Heart left ventricle (tissue), 16 donors: ENCODE measurements at regions not wholly inside any gene's neighbourhood (a gene's known extent, or its start where the extent isn't known, plus 50 kb on each side); places are given as distances from the start of the nearest gene placed in this dataset.

Experiments
- ATAC-seq, 4 donors: fragments of 200-7000 bp; cut with Tn5 transposase; one replicate each; pipeline ENCODE4 v1.9.1; 2020 to 2022; ENCODE audit warnings: moderate library complexity in 4 of 4, mild to moderate bottlenecking in 3 of 4, moderate number of reproducible peaks in 1 of 4
- DNase-seq, 5 donors: peaks; one replicate each; pipeline ENCODE4 v3.0.0-alpha.2; 2020
- H3K27ac ChIP-seq, 12 donors: fragments of 200-600 bp; sonication (generic) in 4 of 12; one replicate each; pipeline versions ENCODE4 v1.5.0 to v1.8.0; 2016 to 2022; ENCODE audit warnings: mild to moderate bottlenecking in 2 of 12
- H3K27me3 ChIP-seq, 9 donors: fragments of 200-600 bp; sonication (generic) in 2 of 9; one replicate each; pipeline versions ENCODE4 v1.5.1 to v1.8.0; 2016 to 2022; ENCODE audit warnings: mild to moderate bottlenecking in 3 of 9
- H3K36me3 ChIP-seq, 9 donors: fragments of 200-600 bp; sonication (generic) in 2 of 9; one replicate each; pipeline versions ENCODE4 v1.5.0 to v1.8.0; 2018 to 2022; ENCODE audit warnings: mild to moderate bottlenecking in 2 of 9
- H3K4me1 ChIP-seq, 12 donors: fragments of 200-600 bp; sonication (generic) in 4 of 12; one replicate each; pipeline versions ENCODE4 v1.5.0 to v1.8.0; 2016 to 2022; ENCODE audit warnings: mild to moderate bottlenecking in 3 of 12
- H3K4me3 ChIP-seq, 12 donors: fragments of 200-600 bp; sonication (generic) in 4 of 12; one replicate each; pipeline versions ENCODE4 v1.5.0 to v1.8.0; 2017 to 2022; ENCODE audit warnings: mild to moderate bottlenecking in 9 of 12, moderate library complexity in 4 of 12
- H3K9me3 ChIP-seq, 12 donors: fragments of 200-600 bp; sonication (generic) in 4 of 12; one replicate each; pipeline versions ENCODE4 v1.5.0 to v1.8.0; 2016 to 2022; ENCODE audit warnings: mild to moderate bottlenecking in 1 of 12
- POLR2A ChIP-seq, 2 donors: fragments of 450-650 bp; IDR thresholded peaks; one replicate each; pipeline ENCODE4 v1.6.1; 2017; ENCODE audit warnings: antibody characterized with exemption in 2 of 2, mild to moderate bottlenecking in 2 of 2, moderate library complexity in 2 of 2
- WGBS, 4 donors: extraction: QIAGEN DNeasy Blood & Tissue Kit in 2 of 4; methylation state at CpG; one replicate each; pipeline versions ENCODE4 v1.1.5 to v1.1.7; 2013 to 2018; 5-methylcytosine and 5-hydroxymethylcytosine counted together
- intact Hi-C, 10 donors: fragments of 100-400 bp; cut with DNase I; formaldehyde crosslinking; loops; one replicate each; pipeline versions ENCODE4 v1.11.1 to v1.14.2; 2022
- TF ChIP-seq, protein P1 (sequence below), 12 donors: fragments of 200-600 bp; sonication (generic) in 4 of 12; IDR thresholded peaks; one replicate each; pipeline versions ENCODE4 v1.5.0 to v1.8.0; 2018 to 2022; ENCODE audit warnings: antibody characterized with exemption in 12 of 12, mild to moderate bottlenecking in 5 of 12
- donor health status: ischemic (EF 13 %, LVEDD 7.1; RV severe dilation, severe dysfunction).
- donor health status: healthy with polysubstance abuse.
- donor health status: DM: no; HTN: yes; CAD: no.
- donor health status: DM: no; HTN: no; CAD: no.
- donor health status: ischemic (EF 25% LVEDD 6.9; RV normal size, moderate dysfunction).
- donor health status: ischemic (EF 25% LVEDD 5.7; RV mildly dilated, moderate dysfunction).
- donor health status: healthy.
- donor health status: DM: yes; HTN: yes; CAD: no.
- donor health status: ischemic (EF 35%, LVEDD 5.7; RV mildly dilated, moderate dysfunction).
- donor health status: nonischemic (EF 11% LVEDD 7.7; RV severe dilation, severe dysfunction).
- donor health status: DM: yes; HTN: yes; CAD: no.
- donor health status: PGD.
- donor health status: ischemic (EF 29% LVEDD 5.4; RV normal size, mild dysfunction).
- donor health status: nonischemic (EF 23%, LVEDD 6.1; RV moderate dilation, normal function).

DNA sequence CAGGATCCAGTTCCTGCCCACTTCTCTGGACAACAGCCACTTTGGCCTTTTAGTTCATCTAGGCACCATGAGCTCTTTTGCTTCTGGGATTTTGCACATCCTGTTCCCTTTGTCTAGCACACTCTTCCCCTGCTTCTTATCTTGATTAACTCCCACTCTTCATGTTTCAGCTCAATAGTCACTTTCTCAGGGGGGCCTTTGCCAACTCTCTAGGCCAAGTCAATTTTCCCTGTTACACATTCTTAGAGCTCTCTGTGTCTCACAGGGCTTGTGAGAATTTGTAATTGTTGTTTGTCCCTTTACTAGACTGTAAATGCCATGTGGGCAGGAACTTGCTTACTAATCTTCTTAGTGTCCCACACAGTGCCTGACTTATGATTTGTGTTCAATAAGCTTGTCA, 58.1 kb upstream of the EPB41L1 start:
- intact Hi-C loops: no loop called here
- Histone ChIP-seq H3K4me1 (peaks cover 0 to 47% (median 28%) of the 10 kb centered on the region in 12 donors), H3K27ac (no peak overlapping the region), H3K27me3 (peaks cover 0 to 20% (median 5%) of the 10 kb centered on the region in 9 donors), H3K36me3 (no peaks in the 10 kb centered on the region), H3K4me3 (no peak overlapping the region), H3K9me3 (no peaks in the 10 kb centered on the region)
- ATAC-seq (no peak), DNase-seq (no peak)
- TF ChIP-seq, protein P1, sequence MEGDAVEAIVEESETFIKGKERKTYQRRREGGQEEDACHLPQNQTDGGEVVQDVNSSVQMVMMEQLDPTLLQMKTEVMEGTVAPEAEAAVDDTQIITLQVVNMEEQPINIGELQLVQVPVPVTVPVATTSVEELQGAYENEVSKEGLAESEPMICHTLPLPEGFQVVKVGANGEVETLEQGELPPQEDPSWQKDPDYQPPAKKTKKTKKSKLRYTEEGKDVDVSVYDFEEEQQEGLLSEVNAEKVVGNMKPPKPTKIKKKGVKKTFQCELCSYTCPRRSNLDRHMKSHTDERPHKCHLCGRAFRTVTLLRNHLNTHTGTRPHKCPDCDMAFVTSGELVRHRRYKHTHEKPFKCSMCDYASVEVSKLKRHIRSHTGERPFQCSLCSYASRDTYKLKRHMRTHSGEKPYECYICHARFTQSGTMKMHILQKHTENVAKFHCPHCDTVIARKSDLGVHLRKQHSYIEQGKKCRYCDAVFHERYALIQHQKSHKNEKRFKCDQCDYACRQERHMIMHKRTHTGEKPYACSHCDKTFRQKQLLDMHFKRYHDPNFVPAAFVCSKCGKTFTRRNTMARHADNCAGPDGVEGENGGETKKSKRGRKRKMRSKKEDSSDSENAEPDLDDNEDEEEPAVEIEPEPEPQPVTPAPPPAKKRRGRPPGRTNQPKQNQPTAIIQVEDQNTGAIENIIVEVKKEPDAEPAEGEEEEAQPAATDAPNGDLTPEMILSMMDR (IDR thresholded peaks at IDR 0.05): no peak
- TF ChIP-seq POLR2A (IDR thresholded peaks at IDR 0.05): no peak

DNA sequence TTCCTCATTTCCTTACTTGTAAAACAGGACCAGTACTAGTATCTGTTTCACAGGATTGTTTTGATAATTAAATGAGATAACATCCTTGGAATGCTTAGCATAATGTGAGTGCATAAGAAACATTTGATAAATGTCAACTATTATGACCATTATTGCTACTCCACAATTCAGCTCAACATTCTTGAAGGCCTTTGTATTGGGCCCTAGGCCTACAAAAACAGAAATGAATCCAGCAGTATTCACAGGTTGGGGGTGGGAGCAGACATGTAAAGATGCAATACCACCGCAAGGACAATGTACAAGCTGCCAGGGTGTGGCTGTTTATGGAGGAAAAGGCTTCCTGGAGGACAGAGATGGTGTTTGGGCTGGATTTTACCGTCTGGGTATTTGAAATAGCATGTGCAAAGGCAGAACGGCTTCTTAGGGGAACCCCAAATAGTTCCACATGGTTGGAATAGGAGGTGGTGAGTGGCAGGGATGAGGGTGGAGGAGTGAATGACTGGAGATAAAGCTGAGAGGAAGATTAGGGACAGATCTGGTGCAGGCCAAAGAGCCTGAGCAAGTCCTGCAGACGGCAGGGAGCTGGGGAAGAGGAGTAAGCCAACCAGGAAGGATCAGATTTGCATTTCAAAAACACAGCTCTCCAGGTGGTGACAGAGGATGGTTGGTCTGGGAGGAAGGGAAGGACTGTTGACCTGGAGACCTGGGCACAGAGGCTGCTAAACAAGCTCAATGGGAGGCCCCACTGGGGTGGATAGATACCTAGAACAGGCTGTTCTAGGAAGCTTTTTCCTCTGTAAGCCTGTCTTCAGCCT, 57.0 kb upstream of the EPB41L1 start:
- intact Hi-C loops: no loop called here
- Histone ChIP-seq H3K27ac (peak overlapping the region in 7 of 12 donors; percentile 14 to 67 (median 40)), H3K9me3 (no peaks in the 10 kb centered on the region), H3K36me3 (no peaks in the 10 kb centered on the region), H3K4me1 (peaks cover 0 to 40% (median 23%) of the 10 kb centered on the region in 12 donors), H3K27me3 (peaks cover 0 to 9% (median 0%) of the 10 kb centered on the region in 9 donors), H3K4me3 (no peak overlapping the region)
- TF ChIP-seq, protein P1 (IDR thresholded peaks at IDR 0.05): no peak
- ATAC-seq (no peak), DNase-seq (no peak)
- 50 to 59% (median 52%) methylated on average over 4 of the region's 4 CpGs for WGBS, 4 donors

DNA sequence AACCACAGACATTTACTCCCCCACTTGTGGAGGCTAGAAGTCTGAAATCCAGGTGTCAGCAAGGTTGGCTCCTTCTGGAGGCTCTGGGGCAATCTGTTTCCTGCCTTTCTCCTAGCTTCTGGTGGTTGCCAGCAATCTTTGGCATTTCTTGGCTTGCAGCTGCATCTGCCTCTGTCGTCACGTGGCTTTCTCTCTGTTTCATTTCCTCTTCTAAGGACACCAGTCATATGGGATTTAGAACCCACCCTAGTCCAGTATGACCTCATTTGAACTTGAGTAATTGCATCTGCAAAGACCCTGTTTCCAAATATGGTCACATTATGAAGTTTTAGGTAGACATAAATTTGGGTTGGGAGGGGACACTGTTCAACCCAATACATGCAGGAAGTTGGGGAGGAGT, 56.2 kb upstream of the EPB41L1 start:
- WGBS, 4 donors: 3 to 15% (median 9%) methylated on average over 2 of the region's 2 CpGs
- Histone ChIP-seq H3K4me3 (no peak overlapping the region), H3K4me1 (peaks cover 0 to 44% (median 27%) of the 10 kb centered on the region in 12 donors), H3K9me3 (no peaks in the 10 kb centered on the region), H3K27ac (peak overlapping the region in 5 of 12 donors; percentile 40 to 67 (median 41)), H3K36me3 (no peaks in the 10 kb centered on the region), H3K27me3 (peaks cover 0 to 1% (median 0%) of the 10 kb centered on the region in 9 donors)
- TF ChIP-seq, protein P1 (IDR thresholded peaks at IDR 0.05): no peak
- TF ChIP-seq POLR2A (IDR thresholded peaks at IDR 0.05): no peak
- ATAC-seq: peak in 3 of 4 donors; percentile 30 to 54 (median 35)
- intact Hi-C loops: no loop called here
- DNase-seq: peak in 3 of 5 donors; percentile 35 to 48 (median 48)

DNA sequence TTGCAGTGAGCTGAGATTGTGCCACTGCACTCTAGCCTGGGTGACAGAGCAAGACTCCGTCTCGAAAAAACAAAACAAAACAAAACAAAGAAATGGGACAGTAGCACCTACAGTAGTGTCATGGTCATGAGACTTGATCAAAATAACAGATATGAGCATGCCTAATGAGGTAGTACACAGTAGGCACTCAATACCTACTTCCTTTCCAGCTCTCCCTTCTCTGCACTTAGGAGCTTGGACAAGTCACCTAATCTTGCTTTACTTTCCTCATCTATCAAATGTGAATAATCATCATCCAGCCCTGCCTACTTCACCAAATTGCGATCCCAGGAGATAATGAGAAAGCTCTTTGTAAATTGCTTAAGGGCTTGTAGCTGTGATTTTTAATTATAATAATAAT, 55.4 kb upstream of the EPB41L1 start:
- Histone ChIP-seq H3K27ac (peak overlapping the region in 1 of 12 donors; percentile 30), H3K4me3 (no peak overlapping the region), H3K27me3 (no peaks in the 10 kb centered on the region), H3K36me3 (no peaks in the 10 kb centered on the region), H3K4me1 (peaks cover 0 to 44% (median 24%) of the 10 kb centered on the region in 12 donors), H3K9me3 (no peaks in the 10 kb centered on the region)
- WGBS, 4 donors: 92 to 98% (median 98%) methylated on average over 3 of the region's 3 CpGs
- intact Hi-C loops: no loop called here
- DNase-seq (no peak), ATAC-seq (no peak)
- TF ChIP-seq, protein P1 (IDR thresholded peaks at IDR 0.05): no peak
- TF ChIP-seq POLR2A (IDR thresholded peaks at IDR 0.05): no peak
